Loucy (cell line): ENCODE measurements at regions not wholly inside any gene's neighbourhood (a gene's known extent, or its start where the extent isn't known, plus 50 kb on each side); places are given as distances from the start of the nearest gene placed in this dataset.

ENCODE experiments used
- EZH2phosphoT487 ChIP-seq: fragments of 200-600 bp; IDR thresholded peaks from 2 replicates; pipeline ENCODE4 v1.6.1; 2018; ENCODE audit warnings: antibody characterized with exemption, mild to moderate bottlenecking, moderate library complexity, borderline replicate concordance
- TF ChIP-seq, protein P1 (sequence below): fragments of 200-600 bp; sonication (generic); conservative IDR thresholded peaks from 2 replicates; pipeline ENCODE4 v1.5.1; 2014; ENCODE audit warnings: mild to moderate bottlenecking, antibody characterized with exemption, low read length

DNA sequence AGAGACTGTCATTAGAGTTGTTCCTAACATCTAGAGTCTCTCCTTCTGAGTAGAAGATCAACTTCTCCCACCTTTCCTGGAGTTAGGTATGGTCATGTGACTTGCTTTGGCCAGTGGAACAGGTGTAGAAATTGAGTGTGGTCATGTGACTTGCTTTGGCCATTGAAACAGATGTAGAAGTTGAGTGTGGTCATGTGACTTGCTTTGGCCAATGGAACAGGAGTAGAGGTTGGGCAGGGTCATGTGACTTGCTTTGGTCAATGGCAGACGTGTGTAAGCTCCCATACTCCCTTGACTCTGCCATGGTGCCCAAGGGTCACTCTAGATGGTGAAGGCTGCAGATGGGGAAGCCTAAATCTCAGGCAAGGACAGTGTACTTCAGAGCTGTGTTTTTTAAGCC is 306.0 kb downstream of the NPHP4 start:
- TF ChIP-seq, protein P1, sequence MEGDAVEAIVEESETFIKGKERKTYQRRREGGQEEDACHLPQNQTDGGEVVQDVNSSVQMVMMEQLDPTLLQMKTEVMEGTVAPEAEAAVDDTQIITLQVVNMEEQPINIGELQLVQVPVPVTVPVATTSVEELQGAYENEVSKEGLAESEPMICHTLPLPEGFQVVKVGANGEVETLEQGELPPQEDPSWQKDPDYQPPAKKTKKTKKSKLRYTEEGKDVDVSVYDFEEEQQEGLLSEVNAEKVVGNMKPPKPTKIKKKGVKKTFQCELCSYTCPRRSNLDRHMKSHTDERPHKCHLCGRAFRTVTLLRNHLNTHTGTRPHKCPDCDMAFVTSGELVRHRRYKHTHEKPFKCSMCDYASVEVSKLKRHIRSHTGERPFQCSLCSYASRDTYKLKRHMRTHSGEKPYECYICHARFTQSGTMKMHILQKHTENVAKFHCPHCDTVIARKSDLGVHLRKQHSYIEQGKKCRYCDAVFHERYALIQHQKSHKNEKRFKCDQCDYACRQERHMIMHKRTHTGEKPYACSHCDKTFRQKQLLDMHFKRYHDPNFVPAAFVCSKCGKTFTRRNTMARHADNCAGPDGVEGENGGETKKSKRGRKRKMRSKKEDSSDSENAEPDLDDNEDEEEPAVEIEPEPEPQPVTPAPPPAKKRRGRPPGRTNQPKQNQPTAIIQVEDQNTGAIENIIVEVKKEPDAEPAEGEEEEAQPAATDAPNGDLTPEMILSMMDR, result no peak
- TF ChIP-seq EZH2phosphoT487, result no peak
